ENCODE measurements at regions not wholly inside any gene's neighbourhood (a gene's known extent, or its start where the extent isn't known, plus 50 kb on each side); places are given as distances from the start of the nearest gene placed in this dataset.
"Not testable (repeated sequence)": the region's sequence is repeated elsewhere in the genome, so short reads cannot be mapped to it uniquely, and the experiment has no call there.

GRCh38 chr21:17387030-17387617 lies 125.7 kb upstream of the CXADR start:
- DNase-seq, result peak; percentile 58

GRCh38 chr21:17388226-17388625 lies 124.6 kb upstream of the CXADR start:
- DNase-seq, result no peak

GRCh38 chr21:17389311-17389710 lies 123.5 kb upstream of the CXADR start:
- DNase-seq, result no peak

GRCh38 chr21:17390569-17390968 lies 122.3 kb upstream of the CXADR start:
- no peak for DNase-seq

- no peak for DNase-seq
Measured at GRCh38 chr21:17391811-17392340, 121.0 kb upstream of the CXADR start.

GRCh38 chr21:17393413-17393812 lies 119.4 kb upstream of the CXADR start:
- no peak for DNase-seq

GRCh38 chr21:17396948-17397347 lies 115.9 kb upstream of the CXADR start:
- no peak for DNase-seq

GRCh38 chr21:17397703-17398102 lies 115.1 kb upstream of the CXADR start:
- DNase-seq, result no peak

- DNase-seq, result not testable (repeated sequence)
Measured at GRCh38 chr21:17398954-17399353, 113.9 kb upstream of the CXADR start.

GRCh38 chr21:17402937-17403336 lies 109.9 kb upstream of the CXADR start:
- DNase-seq, result no peak

GRCh38 chr21:17406202-17406601 lies 106.6 kb upstream of the CXADR start:
- no peak for DNase-seq

GRCh38 chr21:17414766-17415165 lies 98.1 kb upstream of the CXADR start:
- no peak for DNase-seq

GRCh38 chr21:17416139-17416538 lies 96.7 kb upstream of the CXADR start:
- no peak for DNase-seq

- DNase-seq, result no peak
Measured at GRCh38 chr21:17422931-17423330, 89.9 kb upstream of the CXADR start.

GRCh38 chr21:17427157-17427556 lies 85.7 kb upstream of the CXADR start:
- DNase-seq, result no peak

- no peak for DNase-seq
Measured at GRCh38 chr21:17427831-17428483, 84.9 kb upstream of the CXADR start.

- DNase-seq, result no peak
Measured at GRCh38 chr21:17428484-17428869, 84.4 kb upstream of the CXADR start.

- no peak for DNase-seq
Measured at GRCh38 chr21:17428980-17429379, 83.9 kb upstream of the CXADR start.

GRCh38 chr21:17429936-17430335 lies 82.9 kb upstream of the CXADR start:
- DNase-seq, result no peak

- DNase-seq, result no peak
Measured at GRCh38 chr21:17432732-17433057, 80.1 kb upstream of the CXADR start.

- DNase-seq, result no peak
Measured at GRCh38 chr21:17433730-17434129, 79.1 kb upstream of the CXADR start.

GRCh38 chr21:17435565-17436543 lies 77.0 kb upstream of the CXADR start:
- no peak for DNase-seq

- DNase-seq, result no peak
Measured at GRCh38 chr21:17436626-17437111, 76.2 kb upstream of the CXADR start.

- no peak for DNase-seq
Measured at GRCh38 chr21:17438635-17439034, 74.2 kb upstream of the CXADR start.
